Astrocyte (in vitro differentiated cells and primary cell): ENCODE measurements at regions not wholly inside any gene's neighbourhood (a gene's known extent, or its start where the extent isn't known, plus 50 kb on each side); places are given as distances from the start of the nearest gene placed in this dataset.

Experiments
- CTCF ChIP-seq: IDR thresholded peaks from 2 replicates; pipeline ENCODE4 v1.5.1; 2011; ENCODE audit warnings: low read depth, mild to moderate bottlenecking, inconsistent platforms, low read length, moderate library complexity; ENCODE audit not compliant: insufficient read depth
- EZH2 ChIP-seq: IDR thresholded peaks from 2 replicates; pipeline ENCODE4 v1.6.1; 2012; ENCODE audit warnings: mild to moderate bottlenecking, low read length, inconsistent platforms; ENCODE audit not compliant: insufficient read depth

GRCh38 chr2:9153643-9153980 lies 53.0 kb upstream of the ASAP2 start:
- TF ChIP-seq CTCF (no peak), EZH2 (no peak)
